K562 (cell line): ENCODE measurements at regions not wholly inside any gene's neighbourhood (a gene's known extent, or its start where the extent isn't known, plus 50 kb on each side); places are given as distances from the start of the nearest gene placed in this dataset.

Source experiments
- ATAC-seq: fragments of 200-7000 bp; cut with Tn5 transposase; 3 replicates; pipeline ENCODE4 v1.9.1; 2020; ENCODE audit warnings: moderate library complexity
- BruUV-seq: library from RNA; stranded (reverse); fragments of 400-500 nt; replicated peaks from 2 replicates; lab custom pipeline; 2021; lab: Mats Ljungman, UMichigan
- CTCF ChIA-PET: fragments of 300-600 bp; formaldehyde crosslinking; extraction: SDS; loops from one replicate; lab custom pipeline; 2021; ENCODE audit warnings: low intra/inter-chr PET ratio; lab: Yijun Ruan, JAX
- POLR2A ChIA-PET: fragments of 300-600, 350-650 bp; sonication (Branson Sonifier 250); formaldehyde crosslinking; extraction: SDS; loops from one replicate; lab custom pipeline; 2021; ENCODE audit warnings: antibody characterized with exemption, inconsistent platforms; lab: Yijun Ruan, JAX
- DNase-seq, 4 experiments: peaks; one replicate each; pipeline versions ENCODE4 v3.0.0 to v3.0.0-alpha.2; 2011 to 2018; ENCODE audit warnings: low spot score in 3 of 4, mixed read lengths in 3 of 4; ENCODE audit errors: extremely low read depth in 1 of 4
- FAIRE-seq: peaks from 2 replicates; lab custom pipeline; 2011; peaks lifted over from hg19 to GRCh38; lab: Jason Lieb, UNC
- H2AFZ ChIP-seq: 2 replicates; pipeline ENCODE4 v1.6.0; 2011; ENCODE audit warnings: low read depth, low read length, control low read depth, inconsistent platforms
- H3K27ac ChIP-seq: fragments of 200-600 bp; 3 replicates; pipeline ENCODE4 v1.8.0; 2011; ENCODE audit warnings: low read depth, mild to moderate bottlenecking, control low read depth, inconsistent platforms, low read length, moderate library complexity, mixed read lengths; ENCODE audit errors: extremely low read depth
- H3K27me3 ChIP-seq, 2 experiments: fragments of 300-600 bp in 1 of 2; 2 replicates in 1 of 2; 3 replicates in 1 of 2; pipeline versions ENCODE4 v1.6.0 to v1.8.0; 2011; ENCODE audit warnings: inconsistent platforms in 2 of 2, low read length in 2 of 2, mild to moderate bottlenecking in 1 of 2, mixed read lengths in 1 of 2, moderate library complexity in 1 of 2; ENCODE audit not compliant: control insufficient read depth in 2 of 2, insufficient read depth in 2 of 2
- H3K36me3 ChIP-seq: fragments of 300-600 bp; 3 replicates; pipeline ENCODE4 v1.8.0; 2011; ENCODE audit warnings: mild to moderate bottlenecking, low read length, inconsistent platforms; ENCODE audit not compliant: control insufficient read depth, insufficient read depth
- H3K4me1 ChIP-seq, 2 experiments: fragments of 200-600 bp in 1 of 2; replicated peaks in 1 of 2; 2 replicates in 1 of 2; 3 replicates in 1 of 2; pipeline versions ENCODE4 v1.5.1 to v1.8.0; 2011; ENCODE audit warnings: inconsistent platforms in 2 of 2, low read length in 2 of 2, mild to moderate bottlenecking in 1 of 2, mixed read lengths in 1 of 2, moderate library complexity in 1 of 2; ENCODE audit not compliant: control insufficient read depth in 2 of 2, insufficient read depth in 2 of 2
- H3K4me2 ChIP-seq: 2 replicates; pipeline ENCODE4 v1.6.1; 2011; ENCODE audit warnings: low read length, control low read depth, inconsistent platforms, mixed read lengths; ENCODE audit not compliant: insufficient read depth
- H3K4me3 ChIP-seq: fragments of 200-600 bp; sonication (generic), shearing (Covaris generic); 2 replicates; pipeline ENCODE4 v1.5.1; 2016; ENCODE audit warnings: control low read depth, inconsistent platforms
- H3K79me2 ChIP-seq: fragments of 200-600 bp; 3 replicates; pipeline ENCODE4 v1.8.0; 2011; ENCODE audit warnings: low read length, inconsistent platforms; ENCODE audit not compliant: control insufficient read depth, insufficient read depth
- H3K9ac ChIP-seq, 2 experiments: 2 replicates each; pipeline versions ENCODE4 v1.6.0 to v1.6.1; 2011; ENCODE audit warnings: low read depth in 2 of 2, low read length in 2 of 2, control low read depth in 1 of 2, inconsistent platforms in 1 of 2, mild to moderate bottlenecking in 1 of 2, mixed read lengths in 1 of 2; ENCODE audit not compliant: insufficient read depth in 1 of 2
- H3K9me1 ChIP-seq: one replicate; pipeline ENCODE4 v1.6.0; 2011; ENCODE audit warnings: inconsistent platforms, mild to moderate bottlenecking, low read length, moderate library complexity; ENCODE audit not compliant: control insufficient read depth, insufficient read depth
- H3K9me3 ChIP-seq: replicated peaks from 2 replicates; pipeline ENCODE4 v1.5.1; 2011; ENCODE audit warnings: low read depth, low read length, inconsistent platforms; ENCODE audit not compliant: control insufficient read depth, insufficient read depth
- H4K20me1 ChIP-seq: replicated peaks from 2 replicates; pipeline ENCODE4 v1.6.1; 2011; ENCODE audit warnings: low read length, inconsistent platforms, mixed read lengths; ENCODE audit not compliant: control insufficient read depth, insufficient read depth
- ARID2 ChIP-seq: fragments of 450-650 bp; IDR thresholded peaks from 2 replicates; pipeline ENCODE4 v1.6.1; 2017; ENCODE audit warnings: antibody characterized with exemption, mild to moderate bottlenecking
- ARID3B ChIP-seq: fragments of 250-450 bp; sonication (Bioruptor Pico); IDR thresholded peaks from 2 replicates; pipeline ENCODE4 v1.4.0; 2020; ENCODE audit warnings: borderline replicate concordance
- BACH1 ChIP-seq: fragments of 200-800 bp; sonication (Bioruptor generic); IDR thresholded peaks from 2 replicates; pipeline ENCODE4 v1.6.1; 2016; ENCODE audit warnings: missing genetic modification characterization, missing compliant biosample characterization
- BRCA1 ChIP-seq, 2 experiments: fragments of 450-650 bp in 1 of 2; sonication (generic) in 1 of 2; formaldehyde crosslinking in 1 of 2; IDR thresholded peaks; 2 replicates each; pipeline versions ENCODE4 v1.5.0 to v1.6.1; 2017 to 2020; ENCODE audit warnings: mild to moderate bottlenecking in 1 of 2, missing genetic modification reagents in 1 of 2
- CHAMP1 ChIP-seq: fragments of 450-650 bp; IDR thresholded peaks from 2 replicates; pipeline ENCODE4 v1.6.1; 2016; ENCODE audit warnings: mild to moderate bottlenecking
- ELF4 ChIP-seq: fragments of 450-650 bp; formaldehyde crosslinking; IDR thresholded peaks from 2 replicates; pipeline ENCODE4 v1.4.0; 2022; ENCODE audit warnings: missing genetic modification characterization
- HBP1 ChIP-seq: fragments of 450-650 bp; formaldehyde crosslinking; IDR thresholded peaks from 2 replicates; pipeline ENCODE4 v1.4.0; 2022; ENCODE audit warnings: missing genetic modification characterization
- HNRNPH1 ChIP-seq: fragments of 200-400 bp; formaldehyde crosslinking; optimal IDR thresholded peaks from 2 replicates; pipeline ENCODE3; 2017; ENCODE audit warnings: low read depth, mild to moderate bottlenecking, low read length, moderate library complexity
- KDM5B ChIP-seq: fragments of 200-600 bp; sonication (generic); IDR thresholded peaks from 2 replicates; pipeline ENCODE4 v1.6.1; 2012; ENCODE audit warnings: low read depth, mild to moderate bottlenecking, moderate library complexity, low read length, control low read depth, inconsistent platforms; ENCODE audit not compliant: insufficient replicate concordance
- MEIS2 ChIP-seq: fragments of 450-650 bp; IDR thresholded peaks from 2 replicates; pipeline ENCODE4 v1.6.1; 2014; ENCODE audit warnings: mild to moderate bottlenecking; ENCODE audit not compliant: partially characterized antibody
- NFYB ChIP-seq: IDR thresholded peaks from 2 replicates; pipeline ENCODE4 v1.6.1; 2011; ENCODE audit warnings: mild to moderate bottlenecking, moderate library complexity; ENCODE audit not compliant: insufficient read length; ENCODE audit errors: extremely low read depth
- NUFIP1 ChIP-seq: fragments of 450-650 bp; IDR thresholded peaks from 2 replicates; pipeline ENCODE4 v1.6.1; 2018; ENCODE audit not compliant: partially characterized antibody
- PTBP1 ChIP-seq: fragments of 200-400 bp; formaldehyde crosslinking; IDR thresholded peaks from 2 replicates; pipeline ENCODE4 v1.6.1; 2017; ENCODE audit warnings: low read depth, low read length
- SIN3A ChIP-seq, 2 experiments: fragments of 150-350 bp in 1 of 2; IDR thresholded peaks; 2 replicates each; pipeline ENCODE4 v1.6.1; 2011 to 2016; ENCODE audit warnings: borderline replicate concordance in 2 of 2, low read depth in 2 of 2, low read length in 2 of 2, mild to moderate bottlenecking in 2 of 2, moderate library complexity in 2 of 2; ENCODE audit not compliant: control insufficient read depth in 1 of 2
- SIRT6 ChIP-seq: IDR thresholded peaks from one replicate; pipeline ENCODE4 v1.6.1; 2012; ENCODE audit warnings: low read depth, mild to moderate bottlenecking, control low read depth, inconsistent platforms, low read length, moderate library complexity
- ZKSCAN8 ChIP-seq: fragments of 200-800 bp; sonication (Bioruptor generic); IDR thresholded peaks from 2 replicates; pipeline ENCODE4 v1.6.1; 2016; ENCODE audit warnings: missing genetic modification characterization, missing compliant biosample characterization
- ZNF583 ChIP-seq: fragments of 250-450 bp; sonication (Bioruptor Pico); IDR thresholded peaks from 2 replicates; pipeline ENCODE4 v1.4.0; 2020
- WGBS: fragments of 100-300 bp; shearing (Covaris generic); methylation state at CpG from one replicate; pipeline ENCODE4 v1.1.6; 2016; ENCODE audit warnings: low coverage, mixed read lengths; ENCODE audit not compliant: insufficient coverage; ENCODE audit errors: missing lambda C conversion rate; 5-methylcytosine and 5-hydroxymethylcytosine counted together
- in situ Hi-C: fragments of 300-500 bp; cut with MboI; formaldehyde crosslinking; loops from 4 replicates; pipeline ENCODE4 v1.15.0; 2018; ENCODE audit warnings: inconsistent platforms, mixed read lengths
- intact Hi-C: fragments of 100-400 bp; cut with micrococcal nuclease; formaldehyde crosslinking; loops from 2 replicates; pipeline ENCODE4 v1.14.2; 2022

GRCh38 chr7:79786187-79786586 is 332.7 kb upstream of the MAGI2 start:
- DNase-seq: no peak
- H4K20me1 ChIP-seq: no peaks in the 10 kb centered on the region
- H3K4me3 ChIP-seq: no peak overlapping the region
- no peak overlapping the region for H3K4me2 ChIP-seq
- no peaks in the 10 kb centered on the region for H3K36me3 ChIP-seq
- no peak overlapping the region for H3K9ac ChIP-seq
- no peaks in the 10 kb centered on the region for H3K4me1 ChIP-seq
- CTCF ChIA-PET: no interaction called here
- H2AFZ ChIP-seq: no peak overlapping the region
- WGBS: 0% methylated on average over 5 of the region's 5 CpGs
- H3K9me3 ChIP-seq: no peaks in the 10 kb centered on the region
- H3K27ac ChIP-seq: no peak overlapping the region
- no peaks in the 10 kb centered on the region for H3K79me2 ChIP-seq
- FAIRE-seq: no peak
- no peaks in the 10 kb centered on the region for H3K27me3 ChIP-seq
- in situ Hi-C loops: no loop called here
- BruUV-seq: no TSS peak
- H3K9me1 ChIP-seq: no peaks in the 10 kb centered on the region
- intact Hi-C loops: no loop called here
- POLR2A ChIA-PET: no interaction called here
- ATAC-seq: no peak
- TF ChIP-seq SIRT6: no peak
- no peak for TF ChIP-seq CHAMP1
- TF ChIP-seq NUFIP1: no peak
- no peak for TF ChIP-seq ZNF583 (CRISPR knock-in tag)
- no peak for TF ChIP-seq PTBP1
- TF ChIP-seq SIN3A (IDR thresholded peaks at IDR 0.05; ENCODE audit: borderline replicate concordance in 2 of 2, control insufficient read depth in 1 of 2, low read depth in 2 of 2, low read length in 2 of 2): no peak
- no peak for TF ChIP-seq MEIS2
- no peak for TF ChIP-seq ELF4 (CRISPR knock-in tag)
- TF ChIP-seq ARID3B (CRISPR knock-in tag): no peak
- no peak for TF ChIP-seq HNRNPH1
- no peak for TF ChIP-seq HBP1 (CRISPR knock-in tag)
- no peak for TF ChIP-seq ARID2
- TF ChIP-seq BACH1 (tag): no peak
- no peak for TF ChIP-seq NFYB
- TF ChIP-seq ZKSCAN8: no peak
- no peak for TF ChIP-seq BRCA1 (IDR thresholded peaks at IDR 0.05)
- no peak for TF ChIP-seq BRCA1 (CRISPR knock-in tag; IDR thresholded peaks at IDR 0.05)
- TF ChIP-seq KDM5B: no peak
